ENCODE measurements at regions not wholly inside any gene's neighbourhood (a gene's known extent, or its start where the extent isn't known, plus 50 kb on each side); places are given as distances from the start of the nearest gene placed in this dataset.
"Not testable (repeated sequence)": the region's sequence is repeated elsewhere in the genome, so short reads cannot be mapped to it uniquely, and the experiment has no call there.

GRCh38 chr10:87416892-87417291 is 59.3 kb downstream of the NUTM2D start:
- not testable (repeated sequence) for DNase-seq (ENCODE audit: low read depth in 3 of 3)

DNA sequence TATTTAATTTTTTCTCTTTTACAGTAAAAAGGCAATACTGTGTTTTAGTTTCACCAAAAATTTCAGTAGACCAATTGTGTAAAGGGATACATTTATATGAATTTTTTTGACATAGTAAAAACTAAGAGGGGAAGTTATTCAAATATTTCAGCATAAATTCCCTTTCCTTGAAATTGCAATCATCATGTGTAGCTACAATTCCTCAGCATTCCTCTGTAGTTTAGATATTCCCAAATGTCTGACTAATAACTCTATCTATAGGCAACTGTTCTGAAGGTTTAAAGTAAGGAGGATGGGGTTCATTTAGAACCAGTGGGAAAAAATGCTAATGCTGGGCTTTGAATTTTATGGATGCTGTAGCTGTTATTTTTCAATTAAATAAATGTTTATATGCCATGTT is 65.1 kb downstream of the NUTM2D start:
- not testable (repeated sequence) for DNase-seq (ENCODE audit: low read depth in 3 of 3)

DNA sequence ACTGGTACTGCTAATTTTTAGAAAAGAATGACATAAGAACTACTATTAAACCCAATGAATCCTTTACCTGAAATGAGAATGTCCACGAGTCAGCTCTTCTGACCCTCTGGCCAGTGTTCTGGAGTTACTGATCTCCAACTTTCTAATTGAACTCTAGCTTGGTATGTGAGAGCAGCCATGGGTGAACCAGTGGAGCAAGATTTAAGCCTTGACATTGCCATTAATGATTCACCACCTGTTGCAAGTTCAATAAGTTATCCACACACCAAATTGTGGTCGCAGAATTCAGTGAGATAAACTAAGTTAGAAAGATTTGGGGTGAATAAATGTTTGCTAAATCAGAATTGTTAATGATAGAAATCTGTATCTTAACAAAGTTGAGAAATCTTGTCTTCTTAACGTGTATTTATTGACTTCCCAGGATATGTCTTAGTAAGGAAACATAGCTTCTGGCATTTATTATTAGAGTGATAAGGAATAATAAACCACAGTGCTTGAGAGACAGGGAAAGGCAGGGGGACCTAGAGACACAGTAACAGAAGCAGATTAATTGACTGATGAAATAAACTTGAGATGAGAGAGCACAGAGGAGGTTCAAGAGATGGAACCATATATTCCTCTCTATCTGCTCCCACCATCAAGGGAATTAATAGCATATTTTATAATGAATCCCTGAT is 67.3 kb downstream of the NUTM2D start:
- DNase-seq (ENCODE audit: low read depth in 3 of 3): not testable (repeated sequence)

DNA sequence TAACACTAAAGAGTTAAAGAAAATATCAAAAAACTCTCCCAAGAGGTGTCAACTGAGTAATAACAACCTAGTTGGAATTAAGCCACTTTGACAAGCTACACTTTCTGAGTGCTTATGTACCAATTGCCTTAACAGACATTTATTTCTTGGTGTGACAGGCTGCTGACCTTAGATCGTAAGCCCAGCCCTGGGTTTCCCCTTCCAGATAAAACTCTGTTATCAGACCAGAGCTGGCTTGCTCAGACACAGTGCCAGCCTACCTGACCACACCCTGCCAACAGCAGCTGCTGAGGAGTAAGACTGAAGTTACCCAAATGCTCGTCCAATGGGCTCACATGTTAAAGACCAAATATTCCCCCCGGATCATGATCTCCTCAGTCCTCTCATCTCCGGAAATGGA is 70.9 kb upstream of the MINPP1 start:
- not testable (repeated sequence) for DNase-seq (ENCODE audit: low read depth in 3 of 3)

- DNase-seq (ENCODE audit: low read depth in 3 of 3): not testable (repeated sequence)
Observed at GRCh38 chr10:87435295-87435826, 69.3 kb upstream of the MINPP1 start.

DNA sequence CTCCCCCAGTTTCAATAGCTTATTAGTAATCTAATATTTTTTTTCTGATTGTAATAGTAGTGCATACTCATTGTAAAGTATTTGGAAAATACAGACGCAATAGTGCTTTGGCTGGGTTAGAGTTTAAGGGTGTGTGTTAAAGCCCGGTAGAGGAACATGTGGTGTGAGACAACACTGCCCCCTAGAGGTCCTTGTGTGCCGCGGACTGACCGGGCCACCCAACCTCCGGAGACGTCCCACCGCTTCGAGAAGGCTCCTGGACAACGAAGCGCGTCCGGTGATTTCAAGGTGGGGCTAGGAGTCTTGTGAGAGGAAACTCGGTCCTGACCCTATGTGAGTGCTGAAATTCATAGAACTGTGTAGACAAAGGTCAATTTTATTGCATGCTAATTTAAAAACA is 68.6 kb upstream of the MINPP1 start:
- peak in 1 of 3 experiments; percentile 7 for DNase-seq (ENCODE audit: low read depth in 3 of 3)

- DNase-seq (ENCODE audit: low read depth in 3 of 3): not testable (repeated sequence)
Observed at GRCh38 chr10:87437450-87437849, 67.2 kb upstream of the MINPP1 start.

Data from stimulated activated CD4-positive, alpha-beta T cell treated with anti-CD3 and anti-CD28 coated beads, TNF-alpha, amount 100 ng/mL, for 24 hours (primary cell).